A673 (cell line): ENCODE measurements at regions not wholly inside any gene's neighbourhood (a gene's known extent, or its start where the extent isn't known, plus 50 kb on each side); places are given as distances from the start of the nearest gene placed in this dataset.

ENCODE experiments used
- CTCF ChIP-seq: fragments of 300-800, 200-600 bp; sonication (generic); conservative IDR thresholded peaks from 2 replicates; pipeline ENCODE4 v1.5.1; 2017; ENCODE audit warnings: low read depth, mild to moderate bottlenecking, antibody characterized with exemption, low read length, moderate library complexity, mixed read lengths
- EZH2 ChIP-seq: fragments of 200-600 bp; sonication (generic); IDR thresholded peaks from 2 replicates; pipeline ENCODE4 v1.6.1; 2017; ENCODE audit warnings: borderline replicate concordance, low read depth, mild to moderate bottlenecking, mixed read lengths, antibody characterized with exemption, low read length; ENCODE audit not compliant: poor library complexity, severe bottlenecking

GRCh38 chr17:77501751-77502625 is 361.2 kb downstream of the SEC14L1 start:
- TF ChIP-seq CTCF: no peak
- no peak for TF ChIP-seq EZH2
